B cell (primary cell): ENCODE measurements at regions not wholly inside any gene's neighbourhood (a gene's known extent, or its start where the extent isn't known, plus 50 kb on each side); places are given as distances from the start of the nearest gene placed in this dataset.

Experiments used
- CTCF ChIP-seq: fragments of 200-600 bp; IDR thresholded peaks from one replicate; pipeline ENCODE4 v1.8.0; 2022; ENCODE audit warnings: antibody characterized with exemption, mild to moderate bottlenecking
- EZH2 ChIP-seq: IDR thresholded peaks from 2 replicates; pipeline ENCODE4 v1.6.1; 2012; ENCODE audit warnings: borderline replicate concordance, low read depth, mild to moderate bottlenecking, moderate library complexity, low read length; ENCODE audit not compliant: insufficient read depth, poor library complexity, severe bottlenecking

DNA sequence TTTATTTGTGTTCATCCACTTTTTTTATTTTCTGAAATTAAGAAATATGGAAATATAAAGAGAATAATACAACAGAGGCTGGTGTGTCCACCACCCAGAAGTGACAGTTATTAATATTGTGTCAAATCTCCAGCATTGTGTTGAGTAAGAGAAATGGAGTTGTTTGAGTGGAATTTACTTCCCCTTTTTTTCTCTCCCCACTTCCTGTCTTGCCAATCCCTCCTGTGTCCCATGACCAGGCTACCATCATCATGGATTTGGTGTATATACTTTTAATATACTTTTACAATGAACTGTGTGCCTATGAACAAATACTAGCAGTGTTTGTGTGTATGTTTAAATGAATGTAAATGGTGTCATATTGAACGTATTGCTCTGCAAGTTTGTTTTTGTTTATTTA, 276.9 kb upstream of the SKOR2 start:
- no peak for TF ChIP-seq CTCF
- no peak for TF ChIP-seq EZH2
